ENCODE measurements at regions not wholly inside any gene's neighbourhood (a gene's known extent, or its start where the extent isn't known, plus 50 kb on each side); places are given as distances from the start of the nearest gene placed in this dataset.
A peak's percentile ranks its signal among the peaks of the same experiment; 100 is the strongest.
"Not testable (repeated sequence)": the region's sequence is repeated elsewhere in the genome, so short reads cannot be mapped to it uniquely, and the experiment has no call there.

GRCh38 chr2:235405612-235406361, 88.1 kb upstream of the AGAP1 start:
- DNase-seq: no peak

GRCh38 chr2:235406430-235406829, 87.4 kb upstream of the AGAP1 start:
- DNase-seq: no peak

GRCh38 chr2:235411905-235412485, 81.8 kb upstream of the AGAP1 start:
- DNase-seq: no peak

GRCh38 chr2:235413064-235413463, 80.8 kb upstream of the AGAP1 start:
- DNase-seq: no peak

- DNase-seq: no peak
These were observed 79.4 kb upstream of the AGAP1 start for GRCh38 chr2:235414422-235414821.

GRCh38 chr2:235416858-235417499, 76.9 kb upstream of the AGAP1 start:
- DNase-seq: peak; percentile 16

- DNase-seq: no peak
These were observed 74.9 kb upstream of the AGAP1 start for GRCh38 chr2:235418918-235419317.

GRCh38 chr2:235419996-235420395, 73.8 kb upstream of the AGAP1 start:
- DNase-seq: no peak

GRCh38 chr2:235421618-235422017, 72.2 kb upstream of the AGAP1 start:
- DNase-seq: no peak

GRCh38 chr2:235430366-235431083, 63.3 kb upstream of the AGAP1 start:
- no peak for DNase-seq

GRCh38 chr2:235432741-235433520, 60.9 kb upstream of the AGAP1 start:
- no peak for DNase-seq

GRCh38 chr2:235433860-235434259, 60.0 kb upstream of the AGAP1 start:
- peak; percentile 8 for DNase-seq

GRCh38 chr2:235439959-235440662, 53.7 kb upstream of the AGAP1 start:
- DNase-seq: no peak

GRCh38 chr2:235443580-235443979, 50.3 kb upstream of the AGAP1 start:
- not testable (repeated sequence) for DNase-seq
